B cell (primary cell): ENCODE measurements at regions not wholly inside any gene's neighbourhood (a gene's known extent, or its start where the extent isn't known, plus 50 kb on each side); places are given as distances from the start of the nearest gene placed in this dataset.
"Not testable (repeated sequence)": the region's sequence is repeated elsewhere in the genome, so short reads cannot be mapped to it uniquely, and the experiment has no call there.

ENCODE experiments used
- EZH2 ChIP-seq: IDR thresholded peaks from 2 replicates; pipeline ENCODE4 v1.6.1; 2012; ENCODE audit warnings: borderline replicate concordance, low read depth, mild to moderate bottlenecking, moderate library complexity, low read length; ENCODE audit not compliant: insufficient read depth, poor library complexity, severe bottlenecking
- TF ChIP-seq, protein P1 (sequence below): fragments of 200-600 bp; IDR thresholded peaks from one replicate; pipeline ENCODE4 v1.8.0; 2022; ENCODE audit warnings: antibody characterized with exemption, mild to moderate bottlenecking

DNA sequence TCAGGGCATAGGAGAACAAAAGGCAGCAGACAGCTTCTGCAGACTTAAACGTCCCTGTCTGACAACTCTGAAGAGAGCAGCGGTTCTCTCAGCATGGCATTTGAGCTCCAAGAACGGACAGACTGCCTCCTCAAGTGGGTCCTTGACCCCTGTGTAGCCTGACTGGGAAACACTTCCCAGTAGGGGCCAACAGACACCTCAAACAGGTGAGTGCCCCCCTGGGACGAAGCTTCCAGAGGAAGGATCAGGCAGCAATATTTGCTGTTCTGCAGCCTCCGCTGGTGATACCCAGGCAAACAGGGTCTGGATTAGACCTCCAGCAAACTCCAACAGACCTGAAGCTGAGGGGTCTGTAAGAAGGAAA lies 66.9 kb upstream of the NEDD9 start:
- TF ChIP-seq, protein P1, sequence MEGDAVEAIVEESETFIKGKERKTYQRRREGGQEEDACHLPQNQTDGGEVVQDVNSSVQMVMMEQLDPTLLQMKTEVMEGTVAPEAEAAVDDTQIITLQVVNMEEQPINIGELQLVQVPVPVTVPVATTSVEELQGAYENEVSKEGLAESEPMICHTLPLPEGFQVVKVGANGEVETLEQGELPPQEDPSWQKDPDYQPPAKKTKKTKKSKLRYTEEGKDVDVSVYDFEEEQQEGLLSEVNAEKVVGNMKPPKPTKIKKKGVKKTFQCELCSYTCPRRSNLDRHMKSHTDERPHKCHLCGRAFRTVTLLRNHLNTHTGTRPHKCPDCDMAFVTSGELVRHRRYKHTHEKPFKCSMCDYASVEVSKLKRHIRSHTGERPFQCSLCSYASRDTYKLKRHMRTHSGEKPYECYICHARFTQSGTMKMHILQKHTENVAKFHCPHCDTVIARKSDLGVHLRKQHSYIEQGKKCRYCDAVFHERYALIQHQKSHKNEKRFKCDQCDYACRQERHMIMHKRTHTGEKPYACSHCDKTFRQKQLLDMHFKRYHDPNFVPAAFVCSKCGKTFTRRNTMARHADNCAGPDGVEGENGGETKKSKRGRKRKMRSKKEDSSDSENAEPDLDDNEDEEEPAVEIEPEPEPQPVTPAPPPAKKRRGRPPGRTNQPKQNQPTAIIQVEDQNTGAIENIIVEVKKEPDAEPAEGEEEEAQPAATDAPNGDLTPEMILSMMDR: not testable (repeated sequence)
- TF ChIP-seq EZH2: not testable (repeated sequence)
